ENCODE measurements at regions not wholly inside any gene's neighbourhood (a gene's known extent, or its start where the extent isn't known, plus 50 kb on each side); places are given as distances from the start of the nearest gene placed in this dataset.

GRCh38 chr14:104462651-104463630, 116.6 kb upstream of the C14orf180 start:
- Mint-ChIP-seq H3K9me3 (ENCODE audit: unreplicated experiment) (no peaks in the 10 kb centered on the region), H3K4me1 (ENCODE audit: low read depth, unreplicated experiment) (no peaks in the 10 kb centered on the region), H3K27me3 (ENCODE audit: insufficient read depth, unreplicated experiment) (peaks cover 33% of the 10 kb centered on the region), H3K4me3 (ENCODE audit: unreplicated experiment) (no peak overlapping the region), H3K36me3 (ENCODE audit: insufficient read depth, unreplicated experiment) (no peaks in the 10 kb centered on the region), H3K27ac (ENCODE audit: unreplicated experiment) (no peak overlapping the region)
- no peaks in the 10 kb centered on the region for H3K27me3 ChIP-seq (replicated peaks; ENCODE audit: control insufficient read depth, insufficient read depth, low read length)
- H3K36me3 ChIP-seq (ENCODE audit: control insufficient read depth, insufficient read depth, low read length) = no peaks in the 10 kb centered on the region
- no TSS peak for BruUV-seq (replicated peaks)
- CTCF ChIA-PET = no interaction called here
- intact Hi-C loops (cut with micrococcal nuclease; ENCODE audit: unreplicated experiment) = no loop called here
- H3K4me3 ChIP-seq (ENCODE audit: low read depth, low read length) = no peak overlapping the region
- POLR2A ChIA-PET = no interaction called here
- TF ChIP-seq CTCF (IDR thresholded peaks at IDR 0.05; ENCODE audit: insufficient read depth in 1 of 2, low read depth in 1 of 2, low read length in 1 of 2, severe bottlenecking in 1 of 2, unreplicated experiment in 1 of 2) = no peak
- no peaks in the 10 kb centered on the region for H3K9me3 ChIP-seq
- no peaks in the 10 kb centered on the region for H3K4me1 ChIP-seq
- no peak for DNase-seq

GRCh38 chr14:104464907-104465306, 114.7 kb upstream of the C14orf180 start:
- H3K9me3 Mint-ChIP-seq (ENCODE audit: unreplicated experiment) = no peaks in the 10 kb centered on the region
- no peak overlapping the region for H3K27ac Mint-ChIP-seq (ENCODE audit: unreplicated experiment)
- no TSS peak for BruUV-seq (replicated peaks)
- peaks cover 33% of the 10 kb centered on the region for H3K27me3 Mint-ChIP-seq (ENCODE audit: insufficient read depth, unreplicated experiment)
- Histone ChIP-seq H3K4me3 (ENCODE audit: low read depth, low read length) (no peak overlapping the region), H3K36me3 (ENCODE audit: control insufficient read depth, insufficient read depth, low read length) (no peaks in the 10 kb centered on the region), H3K9me3 (no peaks in the 10 kb centered on the region), H3K4me1 (no peaks in the 10 kb centered on the region), H3K27me3 (replicated peaks; ENCODE audit: control insufficient read depth, insufficient read depth, low read length) (no peaks in the 10 kb centered on the region)
- ChIA-PET POLR2A (no interaction called here), CTCF (no interaction called here)
- H3K4me1 Mint-ChIP-seq (ENCODE audit: low read depth, unreplicated experiment) = no peaks in the 10 kb centered on the region
- intact Hi-C loops (cut with micrococcal nuclease; ENCODE audit: unreplicated experiment) = no loop called here
- no peak for TF ChIP-seq CTCF (IDR thresholded peaks at IDR 0.05; ENCODE audit: insufficient read depth in 1 of 2, low read depth in 1 of 2, low read length in 1 of 2, severe bottlenecking in 1 of 2, unreplicated experiment in 1 of 2)
- DNase-seq = no peak
- H3K4me3 Mint-ChIP-seq (ENCODE audit: unreplicated experiment) = no peak overlapping the region
- H3K36me3 Mint-ChIP-seq (ENCODE audit: insufficient read depth, unreplicated experiment) = no peaks in the 10 kb centered on the region

- intact Hi-C loops (cut with micrococcal nuclease; ENCODE audit: unreplicated experiment) = no loop called here
- no peaks in the 10 kb centered on the region for H3K4me1 Mint-ChIP-seq (ENCODE audit: low read depth, unreplicated experiment)
- Histone ChIP-seq H3K36me3 (ENCODE audit: control insufficient read depth, insufficient read depth, low read length) (no peaks in the 10 kb centered on the region), H3K9me3 (no peaks in the 10 kb centered on the region), H3K4me3 (ENCODE audit: low read depth, low read length) (no peak overlapping the region), H3K4me1 (no peaks in the 10 kb centered on the region), H3K27me3 (replicated peaks; ENCODE audit: control insufficient read depth, insufficient read depth, low read length) (no peaks in the 10 kb centered on the region)
- ChIA-PET POLR2A (no interaction called here), CTCF (no interaction called here)
- H3K27me3 Mint-ChIP-seq (ENCODE audit: insufficient read depth, unreplicated experiment) = peaks cover 25% of the 10 kb centered on the region
- no peak for TF ChIP-seq CTCF (IDR thresholded peaks at IDR 0.05; ENCODE audit: insufficient read depth in 1 of 2, low read depth in 1 of 2, low read length in 1 of 2, severe bottlenecking in 1 of 2, unreplicated experiment in 1 of 2)
- no peaks in the 10 kb centered on the region for H3K9me3 Mint-ChIP-seq (ENCODE audit: unreplicated experiment)
- BruUV-seq (replicated peaks) = no TSS peak
- H3K4me3 Mint-ChIP-seq (ENCODE audit: unreplicated experiment) = no peak overlapping the region
- no peak for DNase-seq
- no peaks in the 10 kb centered on the region for H3K36me3 Mint-ChIP-seq (ENCODE audit: insufficient read depth, unreplicated experiment)
- H3K27ac Mint-ChIP-seq (ENCODE audit: unreplicated experiment) = no peak overlapping the region
These were observed 113.8 kb upstream of the C14orf180 start for GRCh38 chr14:104465482-104466390.
